ENCODE measurements at regions not wholly inside any gene's neighbourhood (a gene's known extent, or its start where the extent isn't known, plus 50 kb on each side); places are given as distances from the start of the nearest gene placed in this dataset.

DNA sequence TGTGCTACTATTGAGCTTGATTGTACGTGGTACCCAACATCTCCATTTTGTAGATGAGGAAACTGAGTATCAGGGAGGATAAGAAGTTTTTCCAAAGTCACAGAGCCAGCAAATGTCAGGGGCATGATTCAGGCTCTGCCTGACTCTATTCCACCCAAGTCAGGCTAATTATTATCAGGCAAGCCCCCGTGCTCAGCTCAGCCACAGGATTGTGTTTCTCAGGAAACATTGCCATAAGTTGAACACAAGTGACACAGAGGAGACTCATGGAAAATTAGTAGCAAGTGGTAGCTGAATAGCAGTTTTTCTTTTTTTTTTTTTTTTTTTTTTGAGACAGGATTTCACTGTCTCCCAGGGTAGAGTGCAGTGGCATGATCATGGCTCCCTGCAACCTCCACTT is 260.5 kb downstream of the C1D start:
- TF ChIP-seq, protein P1, sequence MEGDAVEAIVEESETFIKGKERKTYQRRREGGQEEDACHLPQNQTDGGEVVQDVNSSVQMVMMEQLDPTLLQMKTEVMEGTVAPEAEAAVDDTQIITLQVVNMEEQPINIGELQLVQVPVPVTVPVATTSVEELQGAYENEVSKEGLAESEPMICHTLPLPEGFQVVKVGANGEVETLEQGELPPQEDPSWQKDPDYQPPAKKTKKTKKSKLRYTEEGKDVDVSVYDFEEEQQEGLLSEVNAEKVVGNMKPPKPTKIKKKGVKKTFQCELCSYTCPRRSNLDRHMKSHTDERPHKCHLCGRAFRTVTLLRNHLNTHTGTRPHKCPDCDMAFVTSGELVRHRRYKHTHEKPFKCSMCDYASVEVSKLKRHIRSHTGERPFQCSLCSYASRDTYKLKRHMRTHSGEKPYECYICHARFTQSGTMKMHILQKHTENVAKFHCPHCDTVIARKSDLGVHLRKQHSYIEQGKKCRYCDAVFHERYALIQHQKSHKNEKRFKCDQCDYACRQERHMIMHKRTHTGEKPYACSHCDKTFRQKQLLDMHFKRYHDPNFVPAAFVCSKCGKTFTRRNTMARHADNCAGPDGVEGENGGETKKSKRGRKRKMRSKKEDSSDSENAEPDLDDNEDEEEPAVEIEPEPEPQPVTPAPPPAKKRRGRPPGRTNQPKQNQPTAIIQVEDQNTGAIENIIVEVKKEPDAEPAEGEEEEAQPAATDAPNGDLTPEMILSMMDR (IDR thresholded peaks at IDR 0.05): no peak
- TF ChIP-seq POLR2A (IDR thresholded peaks at IDR 0.05; ENCODE audit: low read depth) (no peak), EP300 (IDR thresholded peaks at IDR 0.05) (no peak)
